Prostate gland (tissue), 2 donors: ENCODE measurements at regions not wholly inside any gene's neighbourhood (a gene's known extent, or its start where the extent isn't known, plus 50 kb on each side); places are given as distances from the start of the nearest gene placed in this dataset.
"Not testable (repeated sequence)": the region's sequence is repeated elsewhere in the genome, so short reads cannot be mapped to it uniquely, and the experiment has no call there.

ENCODE experiments used
- CTCF ChIP-seq, 4 experiments: fragments of 200-600 bp in 2 of 4; fragments of 450-650 bp in 2 of 4; sonication (generic) in 2 of 4; IDR thresholded peaks; 1 replicate in 3 of 4; 2 replicates in 1 of 4; pipeline ENCODE4 v1.5.1; 2016 to 2019; ENCODE audit warnings: antibody characterized with exemption in 4 of 4, mild to moderate bottlenecking in 2 of 4, moderate library complexity in 2 of 4
- POLR2A ChIP-seq: fragments of 450-650 bp; IDR thresholded peaks from one replicate; pipeline ENCODE4 v1.6.1; 2016; ENCODE audit warnings: antibody characterized with exemption, mild to moderate bottlenecking

- not testable (repeated sequence) for TF ChIP-seq POLR2A; CTCF (IDR thresholded peaks at IDR 0.05)
Observed at GRCh38 chr14:105684597-105684996, 158.2 kb downstream of the TMEM121 start.
